Gastroesophageal sphincter (tissue), 3 donors: ENCODE measurements at regions not wholly inside any gene's neighbourhood (a gene's known extent, or its start where the extent isn't known, plus 50 kb on each side); places are given as distances from the start of the nearest gene placed in this dataset.

Experiments
- CTCF ChIP-seq, 4 experiments: fragments of 200-600 bp in 2 of 4; fragments of 450-650 bp in 2 of 4; sonication (generic) in 1 of 4; IDR thresholded peaks; one replicate each; pipeline ENCODE4 v1.5.1; 2017 to 2019; ENCODE audit warnings: antibody characterized with exemption in 4 of 4, mild to moderate bottlenecking in 2 of 4, moderate library complexity in 2 of 4
- POLR2A ChIP-seq, 2 donors: fragments of 450-650 bp; IDR thresholded peaks; one replicate each; pipeline ENCODE4 v1.6.1; 2017; ENCODE audit warnings: antibody characterized with exemption in 2 of 2, mild to moderate bottlenecking in 2 of 2, moderate library complexity in 1 of 2

DNA sequence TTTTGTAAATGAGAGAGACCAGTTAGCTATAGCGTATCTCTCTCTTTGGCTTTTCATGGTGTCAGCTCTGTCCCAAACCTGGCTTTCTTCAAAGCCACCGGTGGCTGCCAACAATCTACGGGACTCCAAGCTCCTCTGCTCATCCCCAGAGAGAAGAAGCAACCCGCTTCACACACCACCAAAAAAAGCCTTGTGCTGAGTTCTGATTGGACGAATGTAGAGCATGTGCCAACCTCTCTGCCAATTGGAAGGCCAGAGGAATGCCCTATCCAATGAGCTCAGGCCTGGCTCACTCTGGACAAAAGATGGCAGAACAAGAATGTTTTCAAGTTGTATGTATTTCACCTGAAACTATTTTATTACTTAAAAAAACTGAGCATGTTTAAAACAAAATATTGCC lies 202.4 kb downstream of the C16orf95 start:
- no peak for TF ChIP-seq CTCF (IDR thresholded peaks at IDR 0.05)
- no peak for TF ChIP-seq POLR2A (IDR thresholded peaks at IDR 0.05)
